ENCODE measurements at regions not wholly inside any gene's neighbourhood (a gene's known extent, or its start where the extent isn't known, plus 50 kb on each side); places are given as distances from the start of the nearest gene placed in this dataset.

DNA sequence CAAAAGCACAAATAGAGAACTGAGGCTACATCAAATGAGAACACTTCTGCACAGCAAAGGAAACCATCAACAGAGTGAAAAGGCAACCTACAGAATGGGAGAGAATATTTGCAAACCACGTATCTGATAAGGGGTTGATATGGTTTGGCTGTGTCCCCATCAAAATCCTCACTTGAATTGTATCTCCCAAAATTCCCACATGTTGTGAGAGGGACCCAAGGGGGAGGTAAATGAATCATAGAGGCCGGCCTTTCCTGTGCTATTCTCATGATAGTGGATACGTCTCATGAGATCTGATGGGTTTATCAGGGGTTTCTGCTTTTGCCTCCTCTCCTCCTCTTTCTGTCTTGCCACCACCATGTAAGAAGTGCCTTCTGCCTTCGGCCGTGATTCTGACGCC lies 120.6 kb upstream of the FRMD4A start:
- Histone ChIP-seq H3K27me3 (ENCODE audit: control insufficient read depth in 1 of 2, insufficient read depth in 2 of 2, low read length in 1 of 2) (no peaks in the 10 kb centered on the region), H3K36me3 (ENCODE audit: control insufficient read depth in 1 of 2, insufficient read depth in 2 of 2, low read length in 1 of 2) (no peaks in the 10 kb centered on the region), H3K4me3 (ENCODE audit: low read length in 2 of 2) (no peak overlapping the region), H3K27ac (ENCODE audit: low read depth in 1 of 2, low read length in 2 of 2) (no peak overlapping the region), H3K4me1 (ENCODE audit: control insufficient read depth in 1 of 2, insufficient read depth in 2 of 2, low read length in 2 of 2) (no peaks in the 10 kb centered on the region), H3K9me3 (ENCODE audit: control insufficient read depth, low read length) (no peaks in the 10 kb centered on the region)
- WGBS, 2 donors = 78 to 91% methylated on average over 6 of the region's 6 CpGs
- ATAC-seq (ENCODE audit: low FRiP score) (no peak), DNase-seq (no peak)
- intact Hi-C loops (cut with DNase I) = loop anchor here in 1 of 2 donors (10.0 kb wide), 1 partner anchor 157 kb away; no protein-coding TSS in a partner anchor

DNA sequence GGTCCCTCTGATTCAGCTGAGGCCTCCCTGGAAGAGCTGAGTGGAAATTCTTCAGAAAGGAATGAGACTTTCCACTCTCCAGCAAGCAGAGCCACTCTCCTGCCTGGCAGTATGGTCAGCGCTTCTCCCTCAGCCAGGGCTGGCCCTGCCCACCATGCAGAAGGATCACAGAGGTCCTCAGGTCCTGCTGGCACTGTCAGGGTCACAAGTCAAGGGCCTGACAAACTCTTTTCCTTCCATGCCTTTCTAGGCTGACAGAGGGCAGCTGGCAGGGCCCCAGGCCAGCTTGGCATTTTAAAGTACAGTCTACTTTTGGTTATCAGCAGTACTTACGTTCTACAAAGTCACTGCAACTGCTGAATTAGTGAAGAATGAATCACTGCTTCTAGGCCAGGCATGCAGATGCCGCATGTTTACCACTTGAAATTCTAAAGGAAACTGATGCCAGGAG lies 119.3 kb upstream of the FRMD4A start:
- DNase-seq (peak in 1 of 2 donors; percentile 51), ATAC-seq (ENCODE audit: low FRiP score) (no peak)
- H3K4me1 ChIP-seq (ENCODE audit: control insufficient read depth in 1 of 2, insufficient read depth in 2 of 2, low read length in 2 of 2) = no peaks in the 10 kb centered on the region
- no peaks in the 10 kb centered on the region for H3K36me3 ChIP-seq (ENCODE audit: control insufficient read depth in 1 of 2, insufficient read depth in 2 of 2, low read length in 1 of 2)
- no peaks in the 10 kb centered on the region for H3K27me3 ChIP-seq (ENCODE audit: control insufficient read depth in 1 of 2, insufficient read depth in 2 of 2, low read length in 1 of 2)
- no peak overlapping the region for H3K27ac ChIP-seq (ENCODE audit: low read depth in 1 of 2, low read length in 2 of 2)
- no peak overlapping the region for H3K4me3 ChIP-seq (ENCODE audit: low read length in 2 of 2)
- no peaks in the 10 kb centered on the region for H3K9me3 ChIP-seq (ENCODE audit: control insufficient read depth, low read length)
- intact Hi-C loops (cut with DNase I) = loop anchor here in 1 of 2 donors (10.0 kb wide), 1 partner anchor 155 kb away; no protein-coding TSS in a partner anchor
- 25 to 28% methylated on average over 3 of the region's 3 CpGs for WGBS, 2 donors

DNA sequence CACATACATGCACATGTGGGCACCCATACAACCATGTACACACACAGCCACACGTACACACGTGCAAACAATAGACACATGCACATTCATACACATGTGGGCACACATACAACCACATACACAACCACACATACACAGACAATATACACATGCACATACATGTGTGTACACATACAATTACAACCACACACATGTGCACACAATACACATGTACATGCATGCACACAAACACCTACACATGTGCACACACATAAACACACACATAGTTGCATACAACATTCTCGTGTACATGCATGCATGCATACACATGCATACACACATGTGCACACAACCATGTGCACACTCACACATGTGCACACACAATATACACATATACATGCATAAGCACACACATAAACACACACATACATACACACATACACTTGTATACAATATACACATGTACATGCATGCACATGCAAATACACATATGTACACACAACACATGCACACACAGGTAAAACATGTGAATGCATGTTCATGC lies 118.6 kb upstream of the FRMD4A start:
- H3K36me3 ChIP-seq (ENCODE audit: control insufficient read depth in 1 of 2, insufficient read depth in 2 of 2, low read length in 1 of 2) = no peaks in the 10 kb centered on the region
- DNase-seq (no peak), ATAC-seq (ENCODE audit: low FRiP score) (no peak)
- intact Hi-C loops (cut with DNase I) = no loop called here
- H3K4me3 ChIP-seq (ENCODE audit: low read length in 2 of 2) = no peak overlapping the region
- 95 to 97% methylated on average over 3 of the region's 3 CpGs for WGBS, 2 donors
- H3K27ac ChIP-seq (ENCODE audit: low read depth in 1 of 2, low read length in 2 of 2) = no peak overlapping the region
- no peaks in the 10 kb centered on the region for H3K4me1 ChIP-seq (ENCODE audit: control insufficient read depth in 1 of 2, insufficient read depth in 2 of 2, low read length in 2 of 2)
- H3K27me3 ChIP-seq (ENCODE audit: control insufficient read depth in 1 of 2, insufficient read depth in 2 of 2, low read length in 1 of 2) = no peaks in the 10 kb centered on the region
- no peaks in the 10 kb centered on the region for H3K9me3 ChIP-seq (ENCODE audit: control insufficient read depth, low read length)

GRCh38 chr10:14448197-14448990 lies 117.7 kb upstream of the FRMD4A start:
- Histone ChIP-seq H3K4me1 (ENCODE audit: control insufficient read depth in 1 of 2, insufficient read depth in 2 of 2, low read length in 2 of 2) (no peaks in the 10 kb centered on the region), H3K27ac (ENCODE audit: low read depth in 1 of 2, low read length in 2 of 2) (no peak overlapping the region), H3K27me3 (ENCODE audit: control insufficient read depth in 1 of 2, insufficient read depth in 2 of 2, low read length in 1 of 2) (no peaks in the 10 kb centered on the region), H3K36me3 (ENCODE audit: control insufficient read depth in 1 of 2, insufficient read depth in 2 of 2, low read length in 1 of 2) (no peaks in the 10 kb centered on the region), H3K9me3 (ENCODE audit: control insufficient read depth, low read length) (no peaks in the 10 kb centered on the region), H3K4me3 (ENCODE audit: low read length in 2 of 2) (no peak overlapping the region)
- ATAC-seq (ENCODE audit: low FRiP score) (no peak), DNase-seq (no peak)
- 85 to 89% methylated on average over 11 to 12 of the region's 12 CpGs for WGBS, 2 donors
- intact Hi-C loops (cut with DNase I) = no loop called here

GRCh38 chr10:14447094-14447839 lies 116.5 kb upstream of the FRMD4A start:
- Histone ChIP-seq H3K9me3 (ENCODE audit: control insufficient read depth, low read length) (no peaks in the 10 kb centered on the region), H3K36me3 (ENCODE audit: control insufficient read depth in 1 of 2, insufficient read depth in 2 of 2, low read length in 1 of 2) (no peaks in the 10 kb centered on the region), H3K27me3 (ENCODE audit: control insufficient read depth in 1 of 2, insufficient read depth in 2 of 2, low read length in 1 of 2) (no peaks in the 10 kb centered on the region), H3K4me3 (ENCODE audit: low read length in 2 of 2) (no peak overlapping the region), H3K27ac (ENCODE audit: low read depth in 1 of 2, low read length in 2 of 2) (no peak overlapping the region), H3K4me1 (ENCODE audit: control insufficient read depth in 1 of 2, insufficient read depth in 2 of 2, low read length in 2 of 2) (no peaks in the 10 kb centered on the region)
- intact Hi-C loops (cut with DNase I) = no loop called here
- DNase-seq (no peak), ATAC-seq (ENCODE audit: low FRiP score) (no peak)
- 88 to 91% methylated on average over 10 of the region's 10 CpGs for WGBS, 2 donors

- WGBS, 2 donors = 54 to 58% methylated on average over 8 of the region's 8 CpGs
- H3K27me3 ChIP-seq (ENCODE audit: control insufficient read depth in 1 of 2, insufficient read depth in 2 of 2, low read length in 1 of 2) = no peaks in the 10 kb centered on the region
- ATAC-seq (ENCODE audit: low FRiP score) = no peak
- DNase-seq = no peak
- intact Hi-C loops (cut with DNase I) = no loop called here
- no peak overlapping the region for H3K27ac ChIP-seq (ENCODE audit: low read depth in 1 of 2, low read length in 2 of 2)
- no peaks in the 10 kb centered on the region for H3K36me3 ChIP-seq (ENCODE audit: control insufficient read depth in 1 of 2, insufficient read depth in 2 of 2, low read length in 1 of 2)
- H3K9me3 ChIP-seq (ENCODE audit: control insufficient read depth, low read length) = no peaks in the 10 kb centered on the region
- H3K4me1 ChIP-seq (ENCODE audit: control insufficient read depth in 1 of 2, insufficient read depth in 2 of 2, low read length in 2 of 2) = no peaks in the 10 kb centered on the region
- H3K4me3 ChIP-seq (ENCODE audit: low read length in 2 of 2) = no peak overlapping the region
These were observed 108.9 kb upstream of the FRMD4A start for GRCh38 chr10:14439451-14440259.

DNA sequence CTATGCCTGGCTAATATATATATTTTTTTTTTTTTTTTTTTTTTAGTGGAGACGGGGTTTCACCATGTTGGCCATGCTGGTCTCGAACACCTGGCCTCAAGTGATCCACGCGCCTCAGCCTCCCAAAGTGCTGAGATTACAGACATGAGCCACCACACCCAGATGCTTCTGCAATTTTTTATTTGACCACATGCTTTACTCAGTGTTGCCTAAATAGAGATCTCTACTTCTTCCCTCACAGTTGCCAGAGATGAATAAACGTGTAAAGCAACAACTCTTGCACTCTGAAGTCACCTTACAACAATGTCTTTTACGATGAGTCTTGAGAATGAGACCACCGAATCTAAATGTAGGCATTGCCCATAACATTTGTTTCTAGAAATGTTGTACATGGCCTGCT lies 107.9 kb upstream of the FRMD4A start:
- Histone ChIP-seq H3K27me3 (ENCODE audit: control insufficient read depth in 1 of 2, insufficient read depth in 2 of 2, low read length in 1 of 2) (no peaks in the 10 kb centered on the region), H3K4me1 (ENCODE audit: control insufficient read depth in 1 of 2, insufficient read depth in 2 of 2, low read length in 2 of 2) (no peaks in the 10 kb centered on the region), H3K27ac (ENCODE audit: low read depth in 1 of 2, low read length in 2 of 2) (no peak overlapping the region), H3K9me3 (ENCODE audit: control insufficient read depth, low read length) (no peaks in the 10 kb centered on the region), H3K4me3 (ENCODE audit: low read length in 2 of 2) (no peak overlapping the region), H3K36me3 (ENCODE audit: control insufficient read depth in 1 of 2, insufficient read depth in 2 of 2, low read length in 1 of 2) (no peaks in the 10 kb centered on the region)
- 63 to 67% methylated on average over 7 of the region's 7 CpGs for WGBS, 2 donors
- ATAC-seq (ENCODE audit: low FRiP score) (no peak), DNase-seq (no peak)
- intact Hi-C loops (cut with DNase I) = no loop called here

DNA sequence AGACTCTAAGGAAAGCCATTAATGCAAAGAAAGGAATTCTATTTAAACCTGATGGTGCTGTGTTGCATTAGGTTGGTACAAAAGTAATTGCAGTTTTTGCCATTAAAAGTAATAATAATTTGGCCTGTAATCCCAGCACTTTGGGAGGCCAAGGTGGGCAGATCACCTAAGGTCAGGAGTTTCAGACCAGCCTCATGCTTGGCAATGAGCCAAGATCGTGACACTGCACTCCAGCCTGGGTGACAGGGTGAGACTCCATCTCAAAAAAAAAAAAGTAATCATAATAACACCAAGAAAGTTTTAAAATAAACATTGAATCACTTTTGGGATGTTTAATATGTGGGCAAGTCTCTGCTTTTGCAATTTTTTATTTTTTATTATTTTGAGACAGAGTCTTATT lies 107.3 kb upstream of the FRMD4A start:
- intact Hi-C loops (cut with DNase I) = no loop called here
- no peak overlapping the region for H3K27ac ChIP-seq (ENCODE audit: low read depth in 1 of 2, low read length in 2 of 2)
- DNase-seq (no peak), ATAC-seq (ENCODE audit: low FRiP score) (no peak)
- 7 to 24% methylated on average over 1 of the region's 1 CpG for WGBS, 2 donors
- no peak overlapping the region for H3K4me3 ChIP-seq (ENCODE audit: low read length in 2 of 2)
- no peaks in the 10 kb centered on the region for H3K9me3 ChIP-seq (ENCODE audit: control insufficient read depth, low read length)
- no peaks in the 10 kb centered on the region for H3K4me1 ChIP-seq (ENCODE audit: control insufficient read depth in 1 of 2, insufficient read depth in 2 of 2, low read length in 2 of 2)
- no peaks in the 10 kb centered on the region for H3K36me3 ChIP-seq (ENCODE audit: control insufficient read depth in 1 of 2, insufficient read depth in 2 of 2, low read length in 1 of 2)
- no peaks in the 10 kb centered on the region for H3K27me3 ChIP-seq (ENCODE audit: control insufficient read depth in 1 of 2, insufficient read depth in 2 of 2, low read length in 1 of 2)
